NCI-H774 (cell line): ENCODE measurements at regions not wholly inside any gene's neighbourhood (a gene's known extent, or its start where the extent isn't known, plus 50 kb on each side); places are given as distances from the start of the nearest gene placed in this dataset.

Source experiments
- DNase-seq: peaks from one replicate; lab custom pipeline; 2025; lab: John Stamatoyannopoulos, UW

GRCh38 chr5:118687661-118688621 is 300.4 kb downstream of the DTWD2 start:
- no peak for DNase-seq

- DNase-seq, result no peak
Observed at GRCh38 chr5:118687100-118687499, 301.2 kb downstream of the DTWD2 start.

- DNase-seq, result no peak
Observed at GRCh38 chr5:118681655-118682054, 306.7 kb downstream of the DTWD2 start.

- DNase-seq, result no peak
Observed at GRCh38 chr5:118679264-118679940, 308.9 kb downstream of the DTWD2 start.

GRCh38 chr5:118678746-118679145 is 309.6 kb downstream of the DTWD2 start:
- no peak for DNase-seq

GRCh38 chr5:118675247-118675646 is 313.1 kb downstream of the DTWD2 start:
- DNase-seq, result no peak

GRCh38 chr5:118657576-118657975 is 330.8 kb downstream of the DTWD2 start:
- DNase-seq, result no peak

GRCh38 chr5:118653872-118654271 is 334.5 kb downstream of the DTWD2 start:
- DNase-seq, result no peak

- no peak for DNase-seq
Observed at GRCh38 chr5:118653183-118653582, 335.2 kb downstream of the DTWD2 start.

GRCh38 chr5:118651002-118651401 is 337.3 kb downstream of the DTWD2 start:
- DNase-seq, result no peak

- DNase-seq, result no peak
Observed at GRCh38 chr5:118647587-118647986, 340.8 kb downstream of the DTWD2 start.

- DNase-seq, result no peak
Observed at GRCh38 chr5:118646917-118647316, 341.4 kb downstream of the DTWD2 start.

- no peak for DNase-seq
Observed at GRCh38 chr5:118637947-118638670, 350.2 kb downstream of the DTWD2 start.

GRCh38 chr5:118628660-118629354 is 359.5 kb downstream of the DTWD2 start:
- no peak for DNase-seq

- no peak for DNase-seq
Observed at GRCh38 chr5:118620233-118620632, 368.1 kb downstream of the DTWD2 start.

- DNase-seq, result no peak
Observed at GRCh38 chr5:118619823-118620222, 368.5 kb downstream of the DTWD2 start.

- no peak for DNase-seq
Observed at GRCh38 chr5:118616281-118616680, 372.1 kb downstream of the DTWD2 start.

GRCh38 chr5:118614731-118615456 is 373.5 kb downstream of the DTWD2 start:
- DNase-seq, result no peak

GRCh38 chr5:118611332-118611945 is 376.9 kb downstream of the DTWD2 start:
- no peak for DNase-seq

GRCh38 chr5:118606940-118607339 is 381.4 kb downstream of the DTWD2 start:
- no peak for DNase-seq

- DNase-seq, result no peak
Observed at GRCh38 chr5:118605761-118606160, 382.6 kb downstream of the DTWD2 start.
